ENCODE measurements at regions not wholly inside any gene's neighbourhood (a gene's known extent, or its start where the extent isn't known, plus 50 kb on each side); places are given as distances from the start of the nearest gene placed in this dataset.

DNA sequence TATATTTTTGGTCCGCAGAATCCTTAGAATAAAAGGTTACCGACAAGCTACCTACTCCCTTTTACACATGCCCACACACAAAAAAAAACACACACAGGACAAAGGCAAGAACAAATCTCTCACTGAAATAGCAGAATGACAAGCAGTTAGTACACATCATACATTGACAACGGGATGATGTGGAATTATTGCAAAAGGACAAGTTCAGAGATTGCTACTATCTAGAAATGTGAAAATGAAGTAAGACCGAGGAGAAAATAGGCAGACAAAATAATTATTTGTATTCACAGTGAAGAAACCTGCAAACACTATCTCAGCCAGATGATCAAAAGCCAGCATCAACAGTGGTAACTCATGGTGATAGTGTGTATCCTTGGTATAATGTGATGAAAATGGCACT is 112.2 kb upstream of the C3orf80 start:
- no peak for DNase-seq (ENCODE audit: low read depth)
- no peak overlapping the region for H3K4me3 ChIP-seq (ENCODE audit: low read depth, low read length)

DNA sequence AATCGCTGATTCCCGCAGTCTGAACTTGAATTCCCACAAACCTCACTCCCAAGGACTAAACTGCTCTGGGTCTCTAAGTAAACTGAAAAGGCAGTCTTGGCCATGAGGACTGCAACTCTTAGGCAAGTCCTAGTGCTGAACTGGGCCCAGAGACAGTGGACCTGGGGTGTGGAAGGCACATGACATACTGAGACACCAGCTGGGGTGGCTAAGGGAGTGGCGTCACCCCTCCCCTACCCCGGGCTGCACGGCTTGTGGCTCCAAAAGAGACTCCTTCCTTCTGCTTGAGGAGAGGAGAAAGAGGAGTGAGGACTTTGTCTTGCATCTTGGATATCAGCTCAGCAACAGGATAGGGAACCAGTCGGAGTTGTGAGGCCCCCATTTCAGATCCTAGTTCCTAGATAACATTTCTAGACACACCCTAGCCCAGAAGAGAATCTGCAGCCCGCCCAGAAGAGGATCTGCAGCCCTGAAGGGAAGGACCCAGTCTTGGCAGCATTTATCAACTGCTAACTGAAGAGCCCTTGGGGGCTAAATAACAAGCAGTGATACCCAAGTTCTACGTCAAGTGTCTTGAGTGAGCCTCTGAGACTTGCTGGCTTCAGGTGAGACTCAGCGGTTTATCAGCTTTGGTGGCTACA is 110.7 kb upstream of the C3orf80 start:
- no peak for DNase-seq (ENCODE audit: low read depth)
- TF ChIP-seq, protein P1, sequence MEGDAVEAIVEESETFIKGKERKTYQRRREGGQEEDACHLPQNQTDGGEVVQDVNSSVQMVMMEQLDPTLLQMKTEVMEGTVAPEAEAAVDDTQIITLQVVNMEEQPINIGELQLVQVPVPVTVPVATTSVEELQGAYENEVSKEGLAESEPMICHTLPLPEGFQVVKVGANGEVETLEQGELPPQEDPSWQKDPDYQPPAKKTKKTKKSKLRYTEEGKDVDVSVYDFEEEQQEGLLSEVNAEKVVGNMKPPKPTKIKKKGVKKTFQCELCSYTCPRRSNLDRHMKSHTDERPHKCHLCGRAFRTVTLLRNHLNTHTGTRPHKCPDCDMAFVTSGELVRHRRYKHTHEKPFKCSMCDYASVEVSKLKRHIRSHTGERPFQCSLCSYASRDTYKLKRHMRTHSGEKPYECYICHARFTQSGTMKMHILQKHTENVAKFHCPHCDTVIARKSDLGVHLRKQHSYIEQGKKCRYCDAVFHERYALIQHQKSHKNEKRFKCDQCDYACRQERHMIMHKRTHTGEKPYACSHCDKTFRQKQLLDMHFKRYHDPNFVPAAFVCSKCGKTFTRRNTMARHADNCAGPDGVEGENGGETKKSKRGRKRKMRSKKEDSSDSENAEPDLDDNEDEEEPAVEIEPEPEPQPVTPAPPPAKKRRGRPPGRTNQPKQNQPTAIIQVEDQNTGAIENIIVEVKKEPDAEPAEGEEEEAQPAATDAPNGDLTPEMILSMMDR (IDR thresholded peaks at IDR 0.05; ENCODE audit: insufficient read depth, low read length): no peak
- H3K4me3 ChIP-seq (ENCODE audit: low read depth, low read length): no peak overlapping the region

More for the DNA sequence above, 112.2 kb upstream of the C3orf80 start:
- TF ChIP-seq, protein P1 (IDR thresholded peaks at IDR 0.05; ENCODE audit: insufficient read depth, low read length): no peak

DNA sequence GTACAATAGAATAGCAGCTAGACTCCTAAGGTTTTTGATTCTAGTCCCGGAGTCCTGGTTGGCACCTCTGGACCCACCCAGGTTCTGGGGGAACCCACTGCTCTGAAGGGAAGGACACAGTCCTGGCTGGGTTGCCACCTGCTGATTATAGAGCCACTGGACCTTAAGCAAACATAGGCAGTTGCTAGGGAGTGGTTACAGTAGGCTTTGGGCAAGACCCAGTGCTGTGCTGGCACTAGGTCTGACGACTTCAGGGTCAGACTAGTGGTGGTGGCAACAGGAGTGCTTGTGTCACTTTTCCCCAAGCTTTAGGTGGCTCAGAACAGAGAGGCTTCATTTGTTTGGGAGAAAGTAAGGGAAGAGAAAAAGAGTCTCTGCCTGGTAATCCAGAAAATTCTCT is 109.8 kb upstream of the C3orf80 start:
- DNase-seq (ENCODE audit: low read depth): no peak
- H3K4me3 ChIP-seq (ENCODE audit: low read depth, low read length): no peak overlapping the region
- TF ChIP-seq, protein P1 (IDR thresholded peaks at IDR 0.05; ENCODE audit: insufficient read depth, low read length): no peak

DNA sequence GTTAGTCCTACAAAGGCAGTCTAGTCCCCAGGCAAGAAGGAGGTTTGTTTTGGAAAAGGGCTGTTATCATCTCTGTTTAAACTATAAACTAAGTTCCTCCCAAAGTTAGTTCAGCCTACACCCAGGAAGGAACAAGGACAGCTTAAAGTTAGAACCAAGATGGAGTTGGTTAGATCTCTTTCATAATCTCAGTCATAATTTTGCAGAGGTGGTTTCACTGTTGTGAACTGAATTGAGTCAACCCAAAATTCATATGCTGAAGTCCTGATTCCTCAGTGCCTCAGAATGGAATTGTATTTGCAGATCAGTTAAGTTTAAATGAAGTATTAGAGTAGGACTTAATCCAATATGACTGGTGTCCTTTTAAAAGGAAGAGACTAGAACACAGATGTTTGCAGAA is 101.0 kb upstream of the C3orf80 start:
- TF ChIP-seq, protein P1 (IDR thresholded peaks at IDR 0.05; ENCODE audit: insufficient read depth, low read length): no peak
- DNase-seq (ENCODE audit: low read depth): no peak
- no peak overlapping the region for H3K4me3 ChIP-seq (ENCODE audit: low read depth, low read length)

DNA sequence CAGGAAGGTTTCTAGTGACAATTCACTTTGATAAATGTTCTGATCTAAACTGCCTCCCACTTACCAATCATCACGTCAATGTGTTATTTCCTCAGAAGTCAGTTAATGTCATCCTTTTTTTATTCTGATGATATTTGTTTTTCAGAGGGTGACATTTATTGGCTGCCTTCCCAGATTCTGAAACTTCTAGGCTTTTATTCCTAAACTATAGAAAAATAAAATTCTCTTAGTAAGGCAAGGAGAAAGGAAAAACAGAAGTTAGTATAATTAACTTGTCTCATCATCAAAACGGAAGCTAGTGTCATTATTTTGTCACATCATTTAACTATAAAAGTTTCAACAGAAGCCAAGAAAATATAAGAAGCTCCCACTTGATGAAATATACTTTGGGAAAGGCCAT is 100.0 kb upstream of the C3orf80 start:
- peak; percentile 30 for DNase-seq (ENCODE audit: low read depth)
- H3K4me3 ChIP-seq (ENCODE audit: low read depth, low read length): no peak overlapping the region
- TF ChIP-seq, protein P1 (IDR thresholded peaks at IDR 0.05; ENCODE audit: insufficient read depth, low read length): no peak

DNA sequence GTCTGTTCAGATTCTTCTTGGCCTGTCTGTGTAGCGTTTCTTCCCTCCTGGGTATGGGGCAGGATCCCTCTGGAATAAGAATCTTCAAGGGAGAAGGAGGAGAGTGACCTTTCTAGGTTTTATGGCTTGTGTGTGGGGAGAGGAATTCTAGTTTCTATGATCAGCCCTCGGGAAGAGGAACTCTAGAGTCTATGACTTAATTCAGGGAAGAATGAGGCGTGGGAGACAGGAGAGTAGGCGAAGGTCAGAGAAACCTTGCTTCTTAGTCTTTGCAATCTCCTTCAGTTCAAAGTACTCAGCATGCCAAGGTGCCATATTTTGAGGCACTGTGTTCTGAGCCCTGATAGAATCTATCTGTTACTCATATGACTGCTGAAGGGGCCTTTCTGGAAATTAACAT is 99.2 kb upstream of the C3orf80 start:
- TF ChIP-seq, protein P1 (IDR thresholded peaks at IDR 0.05; ENCODE audit: insufficient read depth, low read length): no peak
- DNase-seq (ENCODE audit: low read depth): no peak
- no peak overlapping the region for H3K4me3 ChIP-seq (ENCODE audit: low read depth, low read length)

DNA sequence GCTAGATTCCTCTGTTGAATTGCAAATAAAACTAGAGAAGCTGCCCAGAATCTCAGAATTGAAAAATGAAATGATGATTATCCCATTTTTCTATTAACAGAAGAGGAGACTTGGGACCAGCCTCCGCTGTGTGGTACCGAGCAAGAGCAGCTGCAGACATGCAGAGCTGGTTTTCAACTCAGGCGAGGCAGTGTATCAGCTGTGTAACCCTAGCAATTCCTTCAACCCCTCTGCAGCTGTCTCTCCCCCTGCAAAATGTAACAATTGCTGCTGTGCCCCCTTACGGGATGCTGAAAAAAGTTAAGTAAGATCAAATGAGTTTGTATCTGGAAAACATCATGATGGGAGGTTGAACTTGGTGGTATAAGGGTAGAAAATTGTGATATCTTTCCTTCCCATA is 98.5 kb upstream of the C3orf80 start:
- TF ChIP-seq, protein P1 (IDR thresholded peaks at IDR 0.05; ENCODE audit: insufficient read depth, low read length): no peak
- no peak for DNase-seq (ENCODE audit: low read depth)
- H3K4me3 ChIP-seq (ENCODE audit: low read depth, low read length): no peak overlapping the region
